ENCODE measurements at regions not wholly inside any gene's neighbourhood (a gene's known extent, or its start where the extent isn't known, plus 50 kb on each side); places are given as distances from the start of the nearest gene placed in this dataset.
"Not testable (repeated sequence)": the region's sequence is repeated elsewhere in the genome, so short reads cannot be mapped to it uniquely, and the experiment has no call there.

GRCh38 chr12:127802271-127802670 lies 464.7 kb upstream of the TMEM132C start:
- ATAC-seq (no peak), DNase-seq (no peak)
- TF ChIP-seq CTCF (IDR thresholded peaks at IDR 0.05) = no peak
- H3K27me3 ChIP-seq = no peaks in the 10 kb centered on the region
- no peaks in the 10 kb centered on the region for H3K36me3 ChIP-seq
- intact Hi-C loops (cut with DNase I) = no loop called here
- H3K27ac ChIP-seq = no peak overlapping the region
- no peaks in the 10 kb centered on the region for H3K9me3 ChIP-seq
- H3K4me3 ChIP-seq = no peak overlapping the region
- H3K4me1 ChIP-seq = no peaks in the 10 kb centered on the region

GRCh38 chr12:127803545-127803944 lies 463.4 kb upstream of the TMEM132C start:
- ATAC-seq = no peak
- H3K27ac ChIP-seq = no peak overlapping the region
- no peak for DNase-seq
- H3K27me3 ChIP-seq = no peaks in the 10 kb centered on the region
- no peaks in the 10 kb centered on the region for H3K36me3 ChIP-seq
- H3K4me3 ChIP-seq = no peak overlapping the region
- intact Hi-C loops (cut with DNase I) = no loop called here
- TF ChIP-seq CTCF (IDR thresholded peaks at IDR 0.05) = no peak
- H3K9me3 ChIP-seq = no peaks in the 10 kb centered on the region
- no peaks in the 10 kb centered on the region for H3K4me1 ChIP-seq

DNA sequence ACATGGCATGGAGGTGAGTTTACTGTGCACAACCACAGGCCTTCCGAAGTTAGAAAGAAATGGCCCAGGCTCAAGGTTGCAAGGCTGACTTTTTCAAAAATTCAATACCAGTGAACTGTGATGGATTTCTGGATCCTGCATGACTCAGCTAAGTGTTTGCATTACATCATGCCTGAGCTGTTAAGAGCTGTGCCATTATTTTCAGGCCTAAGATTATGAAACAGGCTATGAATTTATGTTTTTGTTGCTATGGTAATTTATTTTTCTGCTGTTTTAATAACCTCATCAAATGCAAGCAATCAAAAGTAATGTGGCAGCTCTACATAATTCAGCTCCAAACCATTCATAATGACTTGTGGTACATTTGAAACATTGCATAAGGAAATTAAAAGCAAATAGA lies 457.7 kb upstream of the TMEM132C start:
- intact Hi-C loops (cut with DNase I) = no loop called here
- TF ChIP-seq CTCF (IDR thresholded peaks at IDR 0.05) = no peak
- Histone ChIP-seq H3K4me3 (no peak overlapping the region), H3K27ac (no peak overlapping the region), H3K27me3 (no peaks in the 10 kb centered on the region), H3K9me3 (no peaks in the 10 kb centered on the region), H3K4me1 (no peaks in the 10 kb centered on the region), H3K36me3 (no peaks in the 10 kb centered on the region)
- DNase-seq (no peak), ATAC-seq (peak; percentile 60)

- no peaks in the 10 kb centered on the region for H3K4me1 ChIP-seq
- no peak for TF ChIP-seq CTCF (IDR thresholded peaks at IDR 0.05)
- no peak for ATAC-seq
- intact Hi-C loops (cut with DNase I) = no loop called here
- no peak overlapping the region for H3K27ac ChIP-seq
- H3K9me3 ChIP-seq = no peaks in the 10 kb centered on the region
- H3K27me3 ChIP-seq = no peaks in the 10 kb centered on the region
- H3K36me3 ChIP-seq = no peaks in the 10 kb centered on the region
- no peak for DNase-seq
- no peak overlapping the region for H3K4me3 ChIP-seq
These were observed 456.9 kb upstream of the TMEM132C start for GRCh38 chr12:127810041-127810440.

GRCh38 chr12:127810459-127810858 lies 456.5 kb upstream of the TMEM132C start:
- H3K36me3 ChIP-seq; H3K9me3 ChIP-seq; H3K4me1 ChIP-seq; H3K4me3 ChIP-seq; H3K27ac ChIP-seq; DNase-seq; intact Hi-C loops (cut with DNase I); H3K27me3 ChIP-seq; ATAC-seq: not testable (repeated sequence)

GRCh38 chr12:127811988-127812387 lies 455.0 kb upstream of the TMEM132C start:
- intact Hi-C loops (cut with DNase I) = no loop called here
- TF ChIP-seq CTCF (IDR thresholded peaks at IDR 0.05) = no peak
- Histone ChIP-seq H3K4me1 (no peaks in the 10 kb centered on the region), H3K27ac (no peak overlapping the region), H3K9me3 (no peaks in the 10 kb centered on the region), H3K36me3 (no peaks in the 10 kb centered on the region), H3K27me3 (no peaks in the 10 kb centered on the region), H3K4me3 (no peak overlapping the region)
- DNase-seq (no peak), ATAC-seq (no peak)

All from upper lobe of right lung (tissue), 1 donor.